ENCODE measurements at regions not wholly inside any gene's neighbourhood (a gene's known extent, or its start where the extent isn't known, plus 50 kb on each side); places are given as distances from the start of the nearest gene placed in this dataset.

DNA sequence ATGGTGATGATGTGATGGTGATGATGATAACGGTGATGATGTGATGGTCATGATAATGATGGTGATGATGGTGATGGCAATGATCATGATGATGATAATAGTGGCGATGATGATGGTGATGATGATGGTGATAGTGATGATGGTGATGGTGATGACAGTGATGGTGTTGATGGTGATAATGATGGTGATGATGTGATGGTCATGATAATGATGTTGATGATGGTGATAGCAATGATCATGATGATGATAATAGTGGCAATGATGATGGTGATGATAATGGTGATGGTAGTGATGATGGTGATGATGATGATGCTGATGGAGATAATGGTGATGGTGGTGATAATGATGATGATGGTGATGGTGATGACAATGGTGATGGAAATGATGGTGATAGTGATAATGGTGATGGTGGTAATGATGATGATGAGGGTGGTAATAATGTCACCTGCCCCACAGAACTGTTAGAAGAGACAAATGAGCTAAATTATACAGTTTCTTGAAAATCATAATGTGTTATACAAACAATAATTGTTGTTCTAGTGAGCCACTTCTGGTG is 289.9 kb downstream of the ASMT start:
- TF ChIP-seq, protein P1, sequence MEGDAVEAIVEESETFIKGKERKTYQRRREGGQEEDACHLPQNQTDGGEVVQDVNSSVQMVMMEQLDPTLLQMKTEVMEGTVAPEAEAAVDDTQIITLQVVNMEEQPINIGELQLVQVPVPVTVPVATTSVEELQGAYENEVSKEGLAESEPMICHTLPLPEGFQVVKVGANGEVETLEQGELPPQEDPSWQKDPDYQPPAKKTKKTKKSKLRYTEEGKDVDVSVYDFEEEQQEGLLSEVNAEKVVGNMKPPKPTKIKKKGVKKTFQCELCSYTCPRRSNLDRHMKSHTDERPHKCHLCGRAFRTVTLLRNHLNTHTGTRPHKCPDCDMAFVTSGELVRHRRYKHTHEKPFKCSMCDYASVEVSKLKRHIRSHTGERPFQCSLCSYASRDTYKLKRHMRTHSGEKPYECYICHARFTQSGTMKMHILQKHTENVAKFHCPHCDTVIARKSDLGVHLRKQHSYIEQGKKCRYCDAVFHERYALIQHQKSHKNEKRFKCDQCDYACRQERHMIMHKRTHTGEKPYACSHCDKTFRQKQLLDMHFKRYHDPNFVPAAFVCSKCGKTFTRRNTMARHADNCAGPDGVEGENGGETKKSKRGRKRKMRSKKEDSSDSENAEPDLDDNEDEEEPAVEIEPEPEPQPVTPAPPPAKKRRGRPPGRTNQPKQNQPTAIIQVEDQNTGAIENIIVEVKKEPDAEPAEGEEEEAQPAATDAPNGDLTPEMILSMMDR (IDR thresholded peaks at IDR 0.05; ENCODE audit: insufficient read depth, low read length), result no peak
- TF ChIP-seq POLR2AphosphoS5 (IDR thresholded peaks at IDR 0.05; ENCODE audit: low read depth), result no peak
- TF ChIP-seq, protein P2, sequence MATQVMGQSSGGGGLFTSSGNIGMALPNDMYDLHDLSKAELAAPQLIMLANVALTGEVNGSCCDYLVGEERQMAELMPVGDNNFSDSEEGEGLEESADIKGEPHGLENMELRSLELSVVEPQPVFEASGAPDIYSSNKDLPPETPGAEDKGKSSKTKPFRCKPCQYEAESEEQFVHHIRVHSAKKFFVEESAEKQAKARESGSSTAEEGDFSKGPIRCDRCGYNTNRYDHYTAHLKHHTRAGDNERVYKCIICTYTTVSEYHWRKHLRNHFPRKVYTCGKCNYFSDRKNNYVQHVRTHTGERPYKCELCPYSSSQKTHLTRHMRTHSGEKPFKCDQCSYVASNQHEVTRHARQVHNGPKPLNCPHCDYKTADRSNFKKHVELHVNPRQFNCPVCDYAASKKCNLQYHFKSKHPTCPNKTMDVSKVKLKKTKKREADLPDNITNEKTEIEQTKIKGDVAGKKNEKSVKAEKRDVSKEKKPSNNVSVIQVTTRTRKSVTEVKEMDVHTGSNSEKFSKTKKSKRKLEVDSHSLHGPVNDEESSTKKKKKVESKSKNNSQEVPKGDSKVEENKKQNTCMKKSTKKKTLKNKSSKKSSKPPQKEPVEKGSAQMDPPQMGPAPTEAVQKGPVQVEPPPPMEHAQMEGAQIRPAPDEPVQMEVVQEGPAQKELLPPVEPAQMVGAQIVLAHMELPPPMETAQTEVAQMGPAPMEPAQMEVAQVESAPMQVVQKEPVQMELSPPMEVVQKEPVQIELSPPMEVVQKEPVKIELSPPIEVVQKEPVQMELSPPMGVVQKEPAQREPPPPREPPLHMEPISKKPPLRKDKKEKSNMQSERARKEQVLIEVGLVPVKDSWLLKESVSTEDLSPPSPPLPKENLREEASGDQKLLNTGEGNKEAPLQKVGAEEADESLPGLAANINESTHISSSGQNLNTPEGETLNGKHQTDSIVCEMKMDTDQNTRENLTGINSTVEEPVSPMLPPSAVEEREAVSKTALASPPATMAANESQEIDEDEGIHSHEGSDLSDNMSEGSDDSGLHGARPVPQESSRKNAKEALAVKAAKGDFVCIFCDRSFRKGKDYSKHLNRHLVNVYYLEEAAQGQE (IDR thresholded peaks at IDR 0.05; ENCODE audit: insufficient replicate concordance, low read depth), result no peak
